ENCODE measurements at regions not wholly inside any gene's neighbourhood (a gene's known extent, or its start where the extent isn't known, plus 50 kb on each side); places are given as distances from the start of the nearest gene placed in this dataset.

GRCh38 chrX:51836823-51837222 lies 56.6 kb upstream of the MAGED1 start:
- Mint-ChIP-seq H3K27ac (no peak overlapping the region), H3K27me3 (ENCODE audit: low read depth) (no peaks in the 10 kb centered on the region), H3K36me3 (ENCODE audit: insufficient read depth in 1 of 3, low read depth in 3 of 3) (peaks cover 6 to 16% (median 11%) of the 10 kb centered on the region in 3 experiments; a peak in 6 of 7 replicates), H3K4me3 (no peak overlapping the region), H3K9me3 (peaks cover 45 to 48% of the 10 kb centered on the region in 2 experiments), H3K4me1 (peaks cover 7 to 12% of the 10 kb centered on the region in 2 experiments; a peak in 3 of 4 replicates)
- Histone ChIP-seq H3T11ph (ENCODE audit: low read length) (no peak overlapping the region), H3K4ac (ENCODE audit: low read depth, low read length) (no peak overlapping the region), H4K5ac (ENCODE audit: insufficient read length, low read depth, low read length) (no peak overlapping the region), H3K56ac (ENCODE audit: insufficient read length, low read depth, low read length) (no peak overlapping the region), H2BK120ac (ENCODE audit: low read depth, low read length, poor library complexity, severe bottlenecking) (no peak overlapping the region), H3K27ac (ENCODE audit: insufficient read length, low read depth, low read length) (no peak overlapping the region), H3K9me3 (ENCODE audit: control insufficient read depth, low read depth, low read length) (no peaks in the 10 kb centered on the region), H3K4me2 (ENCODE audit: insufficient read depth, insufficient read length, low read length) (no peak overlapping the region), H2AK5ac (ENCODE audit: insufficient read length, low read length) (no peak overlapping the region), H2BK12ac (ENCODE audit: insufficient read length, low read depth, low read length) (no peak overlapping the region), H2AFZ (ENCODE audit: low read length) (no peak overlapping the region), H3K4me1 (ENCODE audit: insufficient read depth, low read length) (peaks cover 2% of the 10 kb centered on the region; the same call in 1 of the 2 replicates), H4K91ac (ENCODE audit: insufficient read length, low read depth, low read length) (no peak overlapping the region), H3K23ac (ENCODE audit: insufficient read length, low read depth, low read length) (no peak overlapping the region), H2BK5ac (ENCODE audit: insufficient read length, low read length) (no peak overlapping the region), H4K8ac (replicated peaks; ENCODE audit: insufficient read length, low read depth, low read length) (no peak overlapping the region), H3K18ac (ENCODE audit: insufficient read length, low read depth, low read length) (no peak overlapping the region), H3K27me3 (ENCODE audit: insufficient read depth, low read length) (no peaks in the 10 kb centered on the region), H3K14ac (ENCODE audit: insufficient read depth, low read length) (no peak overlapping the region), H3K23me2 (ENCODE audit: insufficient read length, low read depth, low read length, poor library complexity, severe bottlenecking) (no peaks in the 10 kb centered on the region), H4K20me1 (ENCODE audit: control insufficient read depth, insufficient read depth, insufficient read length) (no peaks in the 10 kb centered on the region), H3K9ac (ENCODE audit: extremely low read depth, insufficient read length, low read length) (no peak overlapping the region), H2BK20ac (ENCODE audit: low read depth, low read length, poor library complexity, severe bottlenecking) (no peak overlapping the region), H3K79me1 (ENCODE audit: insufficient read depth, low read depth, low read length, poor library complexity, severe bottlenecking) (no peaks in the 10 kb centered on the region), H3K79me2 (ENCODE audit: insufficient read depth, low read length) (peaks cover 9% of the 10 kb centered on the region; the same call in 1 of the 2 replicates), H2BK15ac (ENCODE audit: low read depth, low read length) (no peak overlapping the region)
- WGBS (ENCODE audit: extremely low coverage, insufficient read length, low lambda C conversion rate) = no CpG with 5 or more reads among the region's 5 CpGs
- TF ChIP-seq CTCF (conservative IDR thresholded peaks at IDR 0.05) = no peak
- DNase-seq = no peak

Data from H9 (cell line).